SH-SY5Y (cell line): ENCODE measurements at regions not wholly inside any gene's neighbourhood (a gene's known extent, or its start where the extent isn't known, plus 50 kb on each side); places are given as distances from the start of the nearest gene placed in this dataset.

Experiments
- GATA2 ChIP-seq: IDR thresholded peaks from 2 replicates; pipeline ENCODE4 v1.6.1; 2011; ENCODE audit warnings: mild to moderate bottlenecking, low read depth, low read length
- GATA3 ChIP-seq: IDR thresholded peaks from 2 replicates; pipeline ENCODE4 v1.6.1; 2011; ENCODE audit warnings: low read depth, mild to moderate bottlenecking, low read length, moderate library complexity

- TF ChIP-seq GATA3 = no peak
- no peak for TF ChIP-seq GATA2
These were observed 308.4 kb downstream of the BRINP1 start for GRCh38 chr9:119060629-119061385.
